Dermis blood vessel endothelial cell (primary cell): ENCODE measurements at regions not wholly inside any gene's neighbourhood (a gene's known extent, or its start where the extent isn't known, plus 50 kb on each side); places are given as distances from the start of the nearest gene placed in this dataset.

Source experiments
- DNase-seq: peaks from one replicate; pipeline ENCODE4 v3.0.0; 2010

GRCh38 chr15:97124790-97125189, 794.3 kb downstream of the NR2F2 start:
- DNase-seq: no peak

DNA sequence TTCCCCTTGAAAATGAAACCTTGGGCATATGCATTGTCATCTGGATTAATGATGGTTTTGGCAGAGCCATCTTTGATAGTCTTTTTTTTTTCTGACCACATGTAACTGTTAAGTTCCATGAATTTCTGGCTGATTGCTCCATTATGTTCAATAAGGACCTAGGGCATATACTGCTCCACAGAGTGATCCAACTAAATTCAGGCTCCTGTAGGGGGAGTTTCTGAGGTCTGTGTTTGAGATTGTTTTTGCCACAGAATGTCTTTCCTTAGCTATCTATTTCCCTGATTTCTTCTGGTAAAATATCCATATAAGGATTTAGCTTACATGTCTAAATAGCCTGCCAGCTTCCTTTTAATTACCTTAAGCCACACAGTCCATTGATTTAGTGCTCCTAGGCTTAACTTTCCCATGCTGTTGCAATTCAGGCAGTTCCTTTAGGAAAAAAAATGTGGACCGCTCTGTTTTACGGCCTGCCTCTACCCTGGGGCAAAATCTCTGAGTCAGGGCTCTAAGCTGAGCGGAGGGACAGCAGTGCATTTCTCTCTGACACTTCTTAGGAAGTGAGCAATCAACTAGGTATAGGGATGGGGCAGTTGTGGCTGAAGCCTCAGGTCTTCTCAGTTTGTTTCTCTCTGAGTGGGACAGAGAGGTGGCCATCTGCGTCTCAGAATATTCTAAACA, 796.2 kb downstream of the NR2F2 start:
- DNase-seq: no peak

DNA sequence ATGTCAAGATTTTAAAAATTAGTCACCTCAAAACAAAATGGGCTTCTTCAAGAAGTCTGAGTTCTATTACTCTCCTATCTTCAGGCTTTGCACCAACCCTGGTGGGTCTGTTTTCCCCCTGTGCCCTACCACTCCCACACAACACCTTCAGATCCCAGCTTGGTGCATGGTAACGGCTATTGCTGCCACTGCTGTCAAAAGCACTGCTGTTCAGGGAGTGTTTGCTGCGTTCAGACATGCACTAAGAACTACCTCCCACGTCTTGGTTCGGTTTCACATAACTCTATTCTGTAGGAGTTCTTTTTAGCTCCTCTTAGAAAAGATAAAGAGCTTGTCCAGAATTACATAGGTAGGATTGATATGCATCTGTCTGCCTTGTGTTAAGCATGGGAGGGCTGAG, 799.2 kb downstream of the NR2F2 start:
- no peak for DNase-seq

DNA sequence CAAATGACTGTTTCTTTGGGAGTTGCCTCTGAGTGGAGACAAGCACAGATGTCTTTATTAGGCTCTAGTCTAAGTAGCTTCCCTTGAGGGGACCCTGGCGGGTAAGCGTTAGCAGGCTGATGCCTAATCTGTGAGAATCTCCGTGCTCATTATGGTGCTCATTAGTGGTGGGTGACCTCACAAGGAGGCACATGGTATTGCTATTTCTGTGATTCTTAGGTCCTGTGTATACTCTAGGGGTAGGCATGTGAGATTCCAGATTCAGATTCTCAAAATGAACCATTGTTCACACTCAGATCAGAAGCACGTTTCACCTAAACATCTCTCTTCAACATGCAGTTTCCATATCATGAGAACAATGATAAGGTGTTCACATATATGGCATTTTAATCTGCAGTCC, 809.7 kb downstream of the NR2F2 start:
- DNase-seq: no peak

DNA sequence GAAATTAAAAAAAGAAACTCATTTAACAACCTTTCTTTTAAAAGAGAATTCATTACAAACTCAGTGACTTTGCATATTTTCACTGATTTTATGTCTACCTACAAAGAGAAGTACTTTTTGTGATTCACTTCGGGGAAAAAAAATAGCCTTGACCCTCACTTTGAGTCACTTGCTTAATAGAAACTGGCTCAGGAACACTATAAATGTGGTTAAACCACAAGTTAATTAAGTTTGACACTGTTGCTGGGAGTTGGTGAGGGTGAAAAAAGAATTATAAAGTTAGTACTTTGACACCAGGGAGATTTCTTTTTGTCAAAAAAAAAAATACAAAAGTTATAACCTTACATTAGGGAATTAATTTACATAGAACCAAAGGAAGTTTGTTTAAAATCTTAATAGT, 810.9 kb downstream of the NR2F2 start:
- DNase-seq: no peak

DNA sequence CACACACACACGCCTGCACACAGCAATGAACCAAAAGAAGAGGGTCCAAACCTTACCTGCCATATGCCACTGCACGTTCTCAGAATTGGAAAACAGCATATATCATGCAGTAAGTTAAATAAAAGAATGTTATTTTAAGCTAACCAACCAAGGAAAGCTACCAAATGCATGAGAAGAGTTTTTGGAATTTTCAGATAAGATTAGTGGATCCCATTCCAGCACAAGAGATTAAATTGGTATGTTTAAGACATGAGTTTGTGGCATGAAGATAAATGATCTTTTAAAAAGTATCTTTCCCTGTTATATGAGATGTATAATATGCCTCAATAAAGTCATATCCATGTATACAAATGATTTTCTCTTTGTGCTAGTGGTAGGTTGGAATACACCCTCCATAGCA, 811.4 kb downstream of the NR2F2 start:
- no peak for DNase-seq

GRCh38 chr15:97143592-97144376, 813.3 kb downstream of the NR2F2 start:
- DNase-seq: no peak

- DNase-seq: no peak
Observed at GRCh38 chr15:97144377-97144711, 813.8 kb downstream of the NR2F2 start.

DNA sequence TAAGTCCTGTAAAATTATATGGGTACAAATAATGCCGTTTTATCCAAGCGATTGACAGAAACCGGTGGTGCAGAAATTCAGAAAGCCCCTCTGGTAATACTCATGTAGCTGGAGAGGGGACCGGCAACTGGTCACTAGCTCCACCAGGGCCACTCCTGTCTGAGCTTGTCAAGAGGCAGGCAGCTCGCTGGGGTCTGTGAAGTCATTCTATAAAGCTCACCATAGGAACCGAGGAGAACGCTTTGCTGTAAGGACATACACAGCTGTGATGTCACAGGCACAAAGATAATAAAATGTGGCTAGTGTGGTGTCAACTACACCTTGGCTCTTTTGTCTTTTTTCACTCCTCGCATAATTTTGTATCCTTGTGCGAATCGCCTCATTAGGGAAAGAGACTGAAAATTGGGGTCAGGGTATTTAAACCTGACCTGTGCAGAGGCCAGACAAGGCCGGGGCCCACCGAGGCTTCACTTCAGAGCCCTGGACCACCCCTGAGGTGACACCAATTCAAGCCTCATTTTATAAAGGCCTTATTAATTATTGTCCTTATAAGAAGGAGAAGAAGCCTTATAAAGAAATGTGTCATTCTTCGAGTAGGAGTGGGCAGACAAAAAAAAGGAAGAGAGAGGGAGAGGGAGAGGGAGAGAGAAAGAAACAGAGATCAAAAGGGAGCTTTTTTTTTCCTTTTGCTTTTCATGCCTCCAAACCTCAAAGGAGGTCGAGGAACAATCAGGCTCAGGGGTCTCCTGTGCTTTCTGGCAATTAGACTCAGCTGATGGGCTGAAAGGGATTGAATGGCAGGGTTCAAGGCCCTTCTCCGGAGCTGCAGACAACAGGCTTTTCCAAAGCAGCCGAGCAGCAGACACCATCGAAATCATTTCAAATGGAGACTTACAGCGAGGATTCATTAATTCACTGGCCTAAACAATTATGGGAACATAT, 813.3 kb upstream of the ARRDC4 start:
- no peak for DNase-seq

DNA sequence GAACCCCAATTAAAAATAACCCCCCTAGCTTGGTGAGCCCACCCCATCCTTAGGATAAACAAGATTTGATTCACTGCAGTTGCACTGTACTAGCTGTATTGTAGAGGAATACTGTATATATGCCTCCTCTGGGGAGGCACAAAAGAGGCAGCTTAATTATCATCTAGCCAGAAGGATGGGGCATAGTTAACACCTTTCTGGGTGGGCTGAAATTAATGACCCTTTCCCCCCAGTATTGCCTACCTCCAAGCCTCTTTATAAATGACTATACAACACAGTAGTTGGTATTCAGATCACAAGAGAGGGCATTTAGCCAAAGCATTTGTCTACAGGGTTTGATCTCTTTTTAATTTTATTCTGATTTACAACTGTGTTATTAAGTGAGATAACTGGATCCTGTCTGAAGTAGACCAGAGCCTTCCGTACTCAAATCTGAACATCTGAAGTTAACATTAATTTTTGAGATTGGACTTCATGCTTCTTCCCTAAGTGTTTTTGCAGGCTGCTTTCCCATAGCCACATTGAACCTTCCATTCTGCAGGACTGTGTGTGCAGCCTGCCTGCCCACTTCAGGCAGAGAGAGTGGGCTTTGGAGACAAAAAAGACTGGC, 807.0 kb upstream of the ARRDC4 start:
- DNase-seq: no peak

DNA sequence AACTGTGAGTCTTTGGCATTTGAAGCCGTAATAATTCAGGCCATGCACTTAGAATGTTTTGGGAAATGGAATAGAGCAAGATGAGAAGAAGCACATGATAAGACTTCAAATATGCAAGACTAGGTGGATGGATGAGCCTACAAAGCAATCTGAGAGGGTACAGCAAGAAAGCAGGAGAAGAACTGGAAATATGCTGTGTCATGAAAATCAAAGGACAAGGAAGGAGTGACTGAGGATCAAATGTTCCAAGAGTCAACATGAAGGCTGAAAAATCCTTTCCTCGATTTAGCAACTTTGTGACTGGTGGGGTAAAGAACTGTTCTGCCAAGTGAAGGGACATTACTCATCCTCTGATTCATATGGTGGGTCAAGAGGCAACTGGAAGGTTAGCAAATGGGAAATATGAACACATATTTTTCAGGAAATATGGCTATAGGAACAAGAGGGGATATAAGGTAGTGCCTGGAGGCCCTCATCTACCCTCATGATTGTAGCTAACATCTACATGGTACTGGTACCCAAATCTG, 803.7 kb upstream of the ARRDC4 start:
- DNase-seq: no peak

GRCh38 chr15:97162805-97163495, 797.6 kb upstream of the ARRDC4 start:
- no peak for DNase-seq

GRCh38 chr15:97165205-97165604, 795.3 kb upstream of the ARRDC4 start:
- DNase-seq: no peak

- no peak for DNase-seq
Observed at GRCh38 chr15:97168704-97169475, 791.6 kb upstream of the ARRDC4 start.

DNA sequence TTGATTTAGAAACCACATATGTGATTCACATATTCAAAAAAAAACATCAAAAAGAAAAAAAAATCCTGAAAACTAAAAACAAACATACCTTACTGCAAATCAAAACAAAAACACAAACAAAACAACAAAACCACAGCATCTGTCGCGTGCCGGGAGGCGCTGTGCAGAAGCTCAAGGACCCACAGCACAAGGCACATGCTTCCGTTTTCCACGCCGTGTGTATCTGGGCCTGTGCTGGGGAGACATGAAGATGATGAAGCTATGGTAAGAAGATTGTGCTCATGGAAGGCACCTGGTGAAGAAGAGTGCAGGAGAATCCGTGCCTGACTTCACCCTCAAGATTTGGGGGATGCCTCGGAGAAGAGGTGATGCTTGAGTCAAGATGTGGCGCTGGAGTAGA, 788.9 kb upstream of the ARRDC4 start:
- DNase-seq: no peak

GRCh38 chr15:97174886-97175540, 785.5 kb upstream of the ARRDC4 start:
- no peak for DNase-seq

DNA sequence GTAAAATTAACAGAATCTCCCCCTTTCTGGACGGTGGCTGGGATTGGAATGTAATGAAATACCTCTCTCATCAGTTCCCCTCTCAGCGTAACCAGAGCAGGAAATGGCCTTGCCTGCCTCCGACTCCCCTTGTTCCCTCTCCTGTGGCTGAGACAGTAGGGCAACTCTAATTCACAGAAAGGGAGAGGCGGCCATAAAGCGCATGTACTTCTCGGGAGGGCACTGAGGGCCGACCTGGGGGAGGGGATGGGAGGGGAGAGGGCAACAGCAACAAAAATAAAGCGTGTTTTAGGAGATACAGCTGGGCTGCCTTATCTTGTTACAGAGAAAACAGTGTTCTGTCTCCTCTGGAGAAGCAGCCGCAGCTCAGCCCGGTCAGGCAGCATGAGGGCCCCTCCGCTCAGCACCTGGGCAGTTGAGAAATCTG, 783.3 kb upstream of the ARRDC4 start:
- no peak for DNase-seq

- no peak for DNase-seq
Observed at GRCh38 chr15:97182581-97182980, 777.9 kb upstream of the ARRDC4 start.

GRCh38 chr15:97189162-97189780, 771.2 kb upstream of the ARRDC4 start:
- DNase-seq: no peak

DNA sequence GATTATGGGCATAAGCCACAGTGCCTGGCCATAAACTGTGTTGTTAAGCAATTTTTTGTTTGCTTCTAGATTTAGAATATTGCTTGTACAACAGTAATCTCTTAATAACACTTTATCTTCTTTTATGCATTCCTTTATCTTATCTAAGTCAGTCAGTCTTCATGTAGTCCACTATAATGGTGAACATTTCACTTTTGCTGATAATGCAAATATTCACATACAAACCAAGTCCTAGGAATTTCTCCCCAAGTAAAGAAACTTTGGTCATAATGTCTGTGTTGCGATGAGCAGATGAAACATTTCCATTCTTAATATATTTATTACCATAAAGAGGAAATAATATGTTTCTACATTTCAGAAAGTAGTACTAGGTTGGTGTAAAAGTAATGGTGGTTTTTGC, 765.8 kb upstream of the ARRDC4 start:
- no peak for DNase-seq
